ENCODE measurements at regions not wholly inside any gene's neighbourhood (a gene's known extent, or its start where the extent isn't known, plus 50 kb on each side); places are given as distances from the start of the nearest gene placed in this dataset.

DNA sequence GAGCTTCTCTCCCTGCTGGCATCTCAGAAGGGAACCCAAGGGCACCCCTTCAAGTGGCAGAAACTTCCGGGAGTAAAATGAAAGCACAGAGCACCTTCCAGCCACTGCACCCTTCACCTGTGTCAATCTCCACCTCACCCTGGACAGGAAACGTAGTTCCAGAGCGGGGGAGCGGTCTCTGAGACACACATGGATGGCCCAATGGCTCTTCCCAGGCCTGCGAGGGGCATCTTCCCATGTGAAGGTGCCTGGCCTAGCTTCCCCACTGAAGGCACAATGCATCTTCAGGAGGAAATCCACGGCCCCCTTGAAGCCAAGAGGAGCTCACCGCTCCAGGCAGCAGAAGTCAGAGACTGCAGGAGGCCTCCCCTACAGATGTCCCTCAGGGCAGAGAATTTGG, 234.2 kb downstream of the BRD1 start (continued):
- no peak for TF ChIP-seq TOPORS (CRISPR knock-in tag; IDR thresholded peaks at IDR 0.05)

DNA sequence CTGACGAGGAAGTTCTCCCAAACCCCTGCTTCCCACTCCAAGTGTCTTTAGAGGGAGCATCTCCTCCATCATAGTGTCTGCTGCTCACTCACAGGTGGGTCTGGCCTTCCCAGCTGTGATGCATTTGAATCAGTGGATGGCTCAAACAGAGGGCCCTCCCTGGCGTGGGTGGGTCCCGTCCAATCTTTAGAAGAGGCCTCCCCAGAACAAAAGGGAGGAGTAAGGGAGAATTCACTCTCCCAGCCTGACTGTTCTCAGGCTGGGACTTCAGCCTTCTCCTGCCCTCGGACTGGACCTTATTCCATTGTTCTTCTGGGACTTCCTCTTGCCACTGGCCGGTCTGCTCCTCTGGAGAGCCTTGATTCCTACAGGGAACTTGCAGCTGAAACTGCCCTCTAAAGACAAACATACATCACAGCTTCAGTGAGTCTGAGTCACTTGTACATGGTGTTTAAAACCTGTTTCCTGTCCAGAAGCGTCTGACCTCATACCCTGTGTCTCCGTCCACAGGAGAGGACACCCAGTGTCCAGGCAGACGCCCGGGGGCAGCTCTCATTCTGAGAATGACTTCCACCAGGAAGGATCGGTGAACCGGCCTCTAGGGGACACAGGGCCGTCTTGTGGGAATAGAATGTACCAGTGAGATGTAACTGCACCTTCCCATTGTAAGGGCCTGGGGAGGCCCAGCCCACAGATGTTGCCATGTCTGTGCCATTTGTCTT, 234.7 kb downstream of the BRD1 start:
- in situ Hi-C loops (cut with HindIII; ENCODE audit: extremely low pct_ligation_motif_present, low pct_unique_long_range_greater_than_20kb): no loop called here

More for the DNA sequence above, 234.7 kb downstream of the BRD1 start:
- ChIA-PET CTCF (ENCODE audit: low intra/inter-chr PET ratio, low total read pairs) (no interaction called here), POLR2A (no interaction called here)
- ATAC-seq (no peak), DNase-seq (ENCODE audit: low spot score) (no peak), FAIRE-seq (no peak)
- TF ChIP-seq ASH2L (IDR thresholded peaks at IDR 0.05; ENCODE audit: insufficient read length, low read depth, low read length): no peak
- TF ChIP-seq, protein P1, sequence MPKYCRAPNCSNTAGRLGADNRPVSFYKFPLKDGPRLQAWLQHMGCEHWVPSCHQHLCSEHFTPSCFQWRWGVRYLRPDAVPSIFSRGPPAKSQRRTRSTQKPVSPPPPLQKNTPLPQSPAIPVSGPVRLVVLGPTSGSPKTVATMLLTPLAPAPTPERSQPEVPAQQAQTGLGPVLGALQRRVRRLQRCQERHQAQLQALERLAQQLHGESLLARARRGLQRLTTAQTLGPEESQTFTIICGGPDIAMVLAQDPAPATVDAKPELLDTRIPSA (CRISPR knock-in tag; IDR thresholded peaks at IDR 0.05; ENCODE audit: borderline replicate concordance): no peak
- TF ChIP-seq, protein P2, sequence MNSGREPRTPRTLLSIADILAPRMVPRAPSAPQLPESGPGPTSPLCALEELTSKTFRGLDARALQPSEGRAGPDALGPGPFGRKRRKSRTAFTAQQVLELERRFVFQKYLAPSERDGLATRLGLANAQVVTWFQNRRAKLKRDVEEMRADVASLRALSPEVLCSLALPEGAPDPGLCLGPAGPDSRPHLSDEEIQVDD (CRISPR knock-in tag; IDR thresholded peaks at IDR 0.05; ENCODE audit: borderline replicate concordance): no peak
- TF ChIP-seq DPF2 (CRISPR knock-in tag; IDR thresholded peaks at IDR 0.05; ENCODE audit: borderline replicate concordance, low read depth): no peak
- TF ChIP-seq, protein P3, sequence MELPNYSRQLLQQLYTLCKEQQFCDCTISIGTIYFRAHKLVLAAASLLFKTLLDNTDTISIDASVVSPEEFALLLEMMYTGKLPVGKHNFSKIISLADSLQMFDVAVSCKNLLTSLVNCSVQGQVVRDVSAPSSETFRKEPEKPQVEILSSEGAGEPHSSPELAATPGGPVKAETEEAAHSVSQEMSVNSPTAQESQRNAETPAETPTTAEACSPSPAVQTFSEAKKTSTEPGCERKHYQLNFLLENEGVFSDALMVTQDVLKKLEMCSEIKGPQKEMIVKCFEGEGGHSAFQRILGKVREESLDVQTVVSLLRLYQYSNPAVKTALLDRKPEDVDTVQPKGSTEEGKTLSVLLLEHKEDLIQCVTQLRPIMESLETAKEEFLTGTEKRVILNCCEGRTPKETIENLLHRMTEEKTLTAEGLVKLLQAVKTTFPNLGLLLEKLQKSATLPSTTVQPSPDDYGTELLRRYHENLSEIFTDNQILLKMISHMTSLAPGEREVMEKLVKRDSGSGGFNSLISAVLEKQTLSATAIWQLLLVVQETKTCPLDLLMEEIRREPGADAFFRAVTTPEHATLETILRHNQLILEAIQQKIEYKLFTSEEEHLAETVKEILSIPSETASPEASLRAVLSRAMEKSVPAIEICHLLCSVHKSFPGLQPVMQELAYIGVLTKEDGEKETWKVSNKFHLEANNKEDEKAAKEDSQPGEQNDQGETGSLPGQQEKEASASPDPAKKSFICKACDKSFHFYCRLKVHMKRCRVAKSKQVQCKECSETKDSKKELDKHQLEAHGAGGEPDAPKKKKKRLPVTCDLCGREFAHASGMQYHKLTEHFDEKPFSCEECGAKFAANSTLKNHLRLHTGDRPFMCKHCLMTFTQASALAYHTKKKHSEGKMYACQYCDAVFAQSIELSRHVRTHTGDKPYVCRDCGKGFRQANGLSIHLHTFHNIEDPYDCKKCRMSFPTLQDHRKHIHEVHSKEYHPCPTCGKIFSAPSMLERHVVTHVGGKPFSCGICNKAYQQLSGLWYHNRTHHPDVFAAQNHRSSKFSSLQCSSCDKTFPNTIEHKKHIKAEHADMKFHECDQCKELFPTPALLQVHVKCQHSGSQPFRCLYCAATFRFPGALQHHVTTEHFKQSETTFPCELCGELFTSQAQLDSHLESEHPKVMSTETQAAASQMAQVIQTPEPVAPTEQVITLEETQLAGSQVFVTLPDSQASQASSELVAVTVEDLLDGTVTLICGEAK (IDR thresholded peaks at IDR 0.05): no peak
- TF ChIP-seq, protein P3 (CRISPR knock-in tag; IDR thresholded peaks at IDR 0.05): no peak
- no peak for TF ChIP-seq HOXD1 (CRISPR knock-in tag; IDR thresholded peaks at IDR 0.05)
- no peak for TF ChIP-seq EEA1 (CRISPR knock-in tag; IDR thresholded peaks at IDR 0.05; ENCODE audit: borderline replicate concordance)
- no peak for TF ChIP-seq ZNF264 (CRISPR knock-in tag; IDR thresholded peaks at IDR 0.05)
- no peaks in the 10 kb centered on the region for H3K9me3 ChIP-seq (ENCODE audit: low read length)
- 4% methylated on average over 9 of the region's 12 CpGs for WGBS (ENCODE audit: low lambda C conversion rate)
- no peak overlapping the region for H3K9ac ChIP-seq (ENCODE audit: insufficient read depth, low read depth, low read length)
- H3K4me1 ChIP-seq (ENCODE audit: insufficient read depth, low read length): no peaks in the 10 kb centered on the region
- H3K79me2 ChIP-seq (ENCODE audit: insufficient read depth, low read length): no peaks in the 10 kb centered on the region
- H3K27ac ChIP-seq (ENCODE audit: extremely low read length, insufficient read depth, low read length): no peak overlapping the region
- H3K27me3 ChIP-seq (ENCODE audit: control insufficient read depth in 1 of 2, insufficient read depth in 2 of 2, low read length in 2 of 2): peaks cover 7 to 43% of the 10 kb centered on the region in 2 experiments; a peak in 4 of 5 replicates
- H3K4me3 ChIP-seq (replicated peaks in 1 of 3; ENCODE audit: insufficient read depth in 1 of 3, low read depth in 2 of 3, low read length in 3 of 3): no peak overlapping the region
- H2AFZ ChIP-seq (ENCODE audit: low read length): no peak overlapping the region
- no peak overlapping the region for H3K4me2 ChIP-seq (ENCODE audit: low read depth, low read length)
- H4K20me1 ChIP-seq (ENCODE audit: insufficient read depth, low read length): no peaks in the 10 kb centered on the region
- H3K36me3 ChIP-seq (replicated peaks in 1 of 2; ENCODE audit: control insufficient read depth in 1 of 2, insufficient read depth in 2 of 2, low read length in 2 of 2): no peaks in the 10 kb centered on the region
- intact Hi-C loops (cut with micrococcal nuclease; ENCODE audit: unreplicated experiment): no loop called here
- no TSS peak for BruUV-seq (replicated peaks)

Measured in HepG2 (cell line).